ENCODE measurements at regions not wholly inside any gene's neighbourhood (a gene's known extent, or its start where the extent isn't known, plus 50 kb on each side); places are given as distances from the start of the nearest gene placed in this dataset.
"Not testable (repeated sequence)": the region's sequence is repeated elsewhere in the genome, so short reads cannot be mapped to it uniquely, and the experiment has no call there.

DNA sequence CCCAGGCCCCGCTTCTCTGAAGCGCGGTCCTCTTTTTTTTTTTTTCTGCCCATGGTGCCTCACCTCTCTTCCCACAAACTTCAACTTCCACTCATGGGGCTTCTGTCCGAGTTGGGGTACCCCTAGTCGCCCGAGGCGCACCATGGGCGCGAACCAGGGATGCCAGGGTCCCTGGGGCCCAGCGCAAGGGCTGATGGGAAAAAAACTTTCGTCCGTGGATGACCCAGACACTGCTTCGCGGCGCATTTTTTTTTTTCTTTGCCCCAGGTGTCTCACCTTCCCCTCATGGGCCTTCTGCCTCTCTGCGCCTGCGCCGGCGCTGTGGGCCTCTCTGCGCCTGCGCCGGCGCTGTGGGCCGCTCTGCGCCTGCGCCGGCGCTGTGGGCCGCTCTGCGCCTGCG is 1268.8 kb downstream of the FOXD4L5 start:
- DNase-seq (ENCODE audit: low spot score) = peak; percentile 16

DNA sequence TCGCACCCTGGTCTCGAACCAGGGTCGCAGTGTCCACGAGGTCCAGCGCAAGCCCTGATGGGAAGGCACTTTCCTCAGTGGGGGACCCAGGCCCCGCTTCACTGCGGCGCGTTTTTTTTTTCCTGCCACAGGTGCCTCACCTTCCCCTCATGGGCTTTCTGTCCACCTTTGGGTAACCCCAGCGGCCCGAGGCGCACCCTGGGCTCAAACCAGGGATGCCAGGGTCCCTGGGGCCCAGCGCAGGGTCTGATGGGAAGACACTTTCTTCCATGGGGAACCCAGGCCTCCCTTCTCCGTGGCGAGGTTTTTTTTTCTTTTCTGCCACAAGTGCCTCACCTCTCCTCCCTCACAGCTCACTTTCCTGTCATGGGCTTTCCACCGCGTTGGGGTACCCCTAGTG is 1269.9 kb downstream of the FOXD4L5 start:
- no peak for DNase-seq (ENCODE audit: low spot score)

DNA sequence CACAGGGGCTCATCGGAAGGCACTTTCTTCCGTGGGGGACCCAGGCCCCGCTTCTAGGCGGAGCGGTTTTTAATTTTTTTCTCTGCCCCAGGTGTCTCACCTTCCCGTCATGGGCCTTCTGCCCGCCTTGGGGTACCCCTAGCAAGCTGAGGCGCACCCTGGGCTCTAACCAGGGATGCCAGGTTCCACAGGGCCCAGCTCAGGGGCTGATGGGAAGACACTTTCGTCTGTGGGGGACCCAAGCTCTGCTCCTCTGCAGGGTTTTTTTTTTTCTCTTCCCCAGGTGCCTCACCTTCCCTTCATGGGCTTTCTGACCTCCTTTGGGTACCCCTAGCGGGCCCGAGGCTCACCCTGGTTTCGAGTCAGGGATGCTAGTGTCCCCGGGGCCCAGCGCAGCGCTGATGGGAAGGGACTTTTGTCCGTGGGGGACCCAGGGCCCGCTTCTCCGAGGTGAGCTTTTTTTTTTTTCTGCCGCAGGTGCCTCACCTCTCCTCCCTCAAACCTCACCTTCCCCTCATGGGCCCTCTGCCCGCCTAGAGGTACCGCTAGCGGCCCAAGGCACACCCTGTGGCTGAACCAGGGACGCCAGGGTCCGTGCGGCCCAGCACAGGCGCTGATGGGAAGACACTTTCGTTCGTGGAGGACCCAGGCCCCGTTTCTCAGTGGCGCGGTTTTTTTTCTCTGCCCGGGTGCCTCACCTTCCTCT is 1270.5 kb downstream of the FOXD4L5 start:
- DNase-seq (ENCODE audit: low spot score) = not testable (repeated sequence)

DNA sequence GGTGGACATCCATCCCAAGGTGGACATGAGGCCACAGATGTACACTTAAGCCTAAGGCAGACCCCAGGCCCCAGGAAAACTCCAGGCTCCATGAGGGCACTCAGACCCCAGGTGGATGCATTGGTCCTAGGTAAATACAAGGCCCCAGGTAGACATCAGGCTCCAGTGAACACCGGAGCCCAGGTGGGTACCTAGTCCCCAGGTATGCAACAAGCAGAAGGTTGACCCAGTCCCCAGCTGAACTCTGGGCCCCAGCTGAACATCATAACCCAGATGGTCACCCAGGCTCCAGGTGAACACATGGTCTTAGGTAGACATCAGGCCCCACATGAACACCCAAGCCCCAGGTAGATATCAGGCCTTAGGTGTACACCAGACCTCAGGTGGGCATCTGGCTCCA is 1271.9 kb downstream of the FOXD4L5 start:
- DNase-seq (ENCODE audit: low spot score) = not testable (repeated sequence)

DNA sequence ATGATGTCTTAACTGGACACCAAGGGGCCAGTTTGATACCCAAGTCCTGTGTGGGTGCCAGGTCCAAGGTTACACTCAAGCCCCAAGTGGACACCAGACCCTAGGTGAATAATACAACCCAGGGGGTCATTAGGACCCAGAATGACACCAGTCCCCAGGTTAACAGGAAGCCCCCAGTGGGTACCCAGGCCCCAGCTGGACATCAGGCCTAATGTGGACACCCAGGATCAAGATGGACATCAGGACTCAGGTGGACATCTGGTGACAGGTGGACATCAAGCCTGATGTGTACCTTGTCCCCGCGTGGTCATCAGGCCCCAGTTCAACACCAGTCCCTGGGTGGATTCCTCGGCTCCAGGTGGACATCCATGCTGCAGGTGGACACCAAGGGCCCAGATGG is 1273.0 kb downstream of the FOXD4L5 start:
- DNase-seq (ENCODE audit: low spot score) = not testable (repeated sequence)

DNA sequence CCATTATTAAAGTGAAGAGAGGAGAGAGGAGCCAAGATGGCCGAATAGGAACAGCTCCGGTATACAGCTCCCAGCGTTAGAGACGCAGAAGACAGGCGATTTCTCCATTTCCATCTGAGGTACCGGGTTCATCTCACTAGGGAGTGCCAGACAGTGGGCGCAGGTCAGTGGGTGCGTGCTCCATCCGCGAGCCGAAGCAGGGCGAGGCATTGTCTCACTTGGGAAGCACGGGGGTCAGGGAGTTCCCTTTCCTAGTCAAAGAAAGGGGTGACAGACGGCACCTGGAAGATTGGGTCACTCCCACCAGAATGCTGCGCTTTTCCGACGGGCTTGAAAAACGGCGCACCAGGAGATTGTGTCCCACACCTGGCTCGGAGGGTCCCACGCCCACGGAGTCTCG is 1305.3 kb downstream of the FOXD4L5 start:
- not testable (repeated sequence) for DNase-seq (ENCODE audit: low spot score)
